A549 (cell line): ENCODE measurements at regions not wholly inside any gene's neighbourhood (a gene's known extent, or its start where the extent isn't known, plus 50 kb on each side); places are given as distances from the start of the nearest gene placed in this dataset.

Experiments used
- ATAC-seq, 2 experiments: fragments of 200-7000 bp in 1 of 2; fragments of >200 bp in 1 of 2; cut with Nextera tagmentation in 1 of 2; cut with Tn5 transposase in 1 of 2; 3 replicates each; pipeline versions ENCODE4 v1.8.0 to v1.9.1; 2018 to 2020; ENCODE audit warnings: mild to moderate bottlenecking in 1 of 2, moderate library complexity in 1 of 2
- CTCF ChIA-PET: fragments of 300-600 bp; sonication (Branson Sonifier 250); formaldehyde crosslinking; extraction: SDS; loops from one replicate; lab custom pipeline; 2021; ENCODE audit warnings: antibody characterized with exemption, inconsistent platforms; lab: Yijun Ruan, JAX
- POLR2A ChIA-PET: fragments of 350-600 bp; formaldehyde crosslinking; extraction: SDS; loops from one replicate; lab custom pipeline; 2021; ENCODE audit warnings: antibody characterized with exemption, inconsistent platforms; lab: Yijun Ruan, JAX
- DNase-seq, 2 experiments: peaks; one replicate each; pipeline versions ENCODE4 v3.0.0 to v3.0.0-alpha.2; 2011 to 2016; ENCODE audit warnings: low read depth in 1 of 2, low spot score in 1 of 2
- FAIRE-seq: peaks from 2 replicates; lab custom pipeline; 2011; peaks lifted over from hg19 to GRCh38; lab: Jason Lieb, UNC
- H3K27ac ChIP-seq, 2 experiments: fragments of >200 bp; sonication (Bioruptor Twin); formaldehyde crosslinking; 3 replicates each; pipeline ENCODE4 v1.5.1; 2016 to 2017
- H3K4me1 ChIP-seq: fragments of >200 bp; sonication (Bioruptor Twin); formaldehyde crosslinking; 3 replicates; pipeline ENCODE4 v1.6.1; 2016
- H3K4me2 ChIP-seq: fragments of >200 bp; sonication (Bioruptor Twin); formaldehyde crosslinking; 3 replicates; pipeline ENCODE4 v1.6.1; 2016
- H3K4me3 ChIP-seq: fragments of >200 bp; sonication (Bioruptor Twin); formaldehyde crosslinking; 3 replicates; pipeline ENCODE4 v1.5.1; 2016
- H3K9me3 ChIP-seq: fragments of >200 bp; sonication (Bioruptor Twin); formaldehyde crosslinking; 3 replicates; pipeline ENCODE4 v1.6.1; 2016
- CBX8 ChIP-seq: fragments of 200-600 bp; sonication (generic); IDR thresholded peaks from 2 replicates; pipeline ENCODE4 v1.6.1; 2016
- CHD2 ChIP-seq: fragments of 150-350 bp; IDR thresholded peaks from 2 replicates; pipeline ENCODE4 v1.6.1; 2014; ENCODE audit warnings: low read length; ENCODE audit not compliant: partially characterized antibody
- CHD4 ChIP-seq: fragments of 200-600 bp; sonication (generic); IDR thresholded peaks from 2 replicates; pipeline ENCODE4 v1.6.1; 2016; ENCODE audit warnings: antibody characterized with exemption, mild to moderate bottlenecking, borderline replicate concordance
- EP300 ChIP-seq, 2 experiments: fragments of >200 bp; sonication (Bioruptor Twin); formaldehyde crosslinking; IDR thresholded peaks; 2 replicates in 1 of 2; 3 replicates in 1 of 2; pipeline ENCODE4 v1.6.1; 2016 to 2017
- HDAC2 ChIP-seq: fragments of 200-600 bp; sonication (generic); IDR thresholded peaks from 2 replicates; pipeline ENCODE4 v1.6.1; 2016
- HOXB5 ChIP-seq: fragments of 250-450 bp; sonication (Bioruptor Pico); IDR thresholded peaks from 2 replicates; pipeline ENCODE4 v1.5.0; 2020; ENCODE audit warnings: mild to moderate bottlenecking, moderate library complexity
- JUN ChIP-seq, 2 experiments: fragments of >200 bp; sonication (Bioruptor Twin); formaldehyde crosslinking; IDR thresholded peaks; 2 replicates in 1 of 2; 3 replicates in 1 of 2; pipeline ENCODE4 v1.6.1; 2016 to 2017
- JUNB ChIP-seq: fragments of >200 bp; sonication (Bioruptor Twin); formaldehyde crosslinking; IDR thresholded peaks from 2 replicates; pipeline ENCODE4 v1.6.1; 2016
- KDM1A ChIP-seq: fragments of 200-600 bp; sonication (generic); IDR thresholded peaks from 2 replicates; pipeline ENCODE4 v1.6.1; 2016; ENCODE audit warnings: low read depth, mild to moderate bottlenecking
- KDM5A ChIP-seq: fragments of 200-600 bp; sonication (generic); IDR thresholded peaks from 2 replicates; pipeline ENCODE4 v1.6.1; 2016; ENCODE audit warnings: antibody characterized with exemption, mild to moderate bottlenecking
- MYC ChIP-seq: IDR thresholded peaks from 2 replicates; pipeline ENCODE4 v1.6.1; 2012; ENCODE audit warnings: mild to moderate bottlenecking, inconsistent platforms, low read length, improper control_type of control experiment, borderline replicate concordance
- NPAS2 ChIP-seq: fragments of 250-450 bp; sonication (Bioruptor Pico); IDR thresholded peaks from 2 replicates; pipeline ENCODE4 v1.8.0; 2022; ENCODE audit warnings: mild to moderate bottlenecking, moderate library complexity, borderline replicate concordance
- NR3C1 ChIP-seq: fragments of >200 bp; sonication (Bioruptor Twin); formaldehyde crosslinking; IDR thresholded peaks from 3 replicates; pipeline ENCODE4 v1.6.1; 2017
- PHF8 ChIP-seq: fragments of 200-600 bp; sonication (generic); IDR thresholded peaks from 2 replicates; pipeline ENCODE4 v1.6.1; 2016; ENCODE audit warnings: low read depth, mild to moderate bottlenecking, antibody characterized with exemption, moderate library complexity, borderline replicate concordance
- POLR2A ChIP-seq: IDR thresholded peaks from 2 replicates; pipeline ENCODE4 v1.6.1; 2012; ENCODE audit warnings: mild to moderate bottlenecking, low read length
- RCOR1 ChIP-seq: fragments of 150-350 bp; IDR thresholded peaks from 2 replicates; pipeline ENCODE4 v1.6.1; 2014; ENCODE audit warnings: antibody characterized with exemption, low read length, low read depth
- ZFP36 ChIP-seq: fragments of 450-650 bp; IDR thresholded peaks from 2 replicates; pipeline ENCODE4 v1.6.1; 2014; ENCODE audit warnings: borderline replicate concordance; ENCODE audit not compliant: partially characterized antibody
- WGBS: methylation state at CpG from one replicate; pipeline ENCODE4 v1.1.6; 2017; ENCODE audit errors: missing lambda C conversion rate; 5-methylcytosine and 5-hydroxymethylcytosine counted together
- TF ChIP-seq, protein P1 (sequence below): fragments of 250-450 bp; sonication (Bioruptor Pico); IDR thresholded peaks from 2 replicates; pipeline ENCODE4 v1.5.0; 2021; ENCODE audit warnings: mild to moderate bottlenecking, moderate library complexity, borderline replicate concordance
- TF ChIP-seq, protein P2 (sequence below): fragments of >200 bp; sonication (Bioruptor Twin); formaldehyde crosslinking; IDR thresholded peaks from 2 replicates; pipeline ENCODE4 v1.6.1; 2016
- TF ChIP-seq, protein P3 (sequence below): IDR thresholded peaks from 2 replicates; pipeline ENCODE4 v1.6.1; 2012

- DNase-seq: no peak
- 40% methylated on average over 3 of the region's 3 CpGs for WGBS
Observed at GRCh38 chr12:58656254-58657009, 263.9 kb downstream of the LRIG3 start.

GRCh38 chr12:58657190-58657589, 263.1 kb downstream of the LRIG3 start:
- ATAC-seq: no peak
- Histone ChIP-seq H3K4me3 (no peak overlapping the region), H3K4me1 (no peaks in the 10 kb centered on the region), H3K4me2 (no peak overlapping the region), H3K27ac (no peak overlapping the region), H3K9me3 (0 out of 3 replicates have a peak, but pooled peaks cover 4% of the 10 kb centered on the region)
- WGBS: 3% methylated on average over 1 of the region's 1 CpG
- FAIRE-seq: no peak
- ChIA-PET POLR2A (no interaction called here), CTCF (interaction anchor here (1.4 kb wide), 1 partner anchor 14 kb away, joined by 4 read pairs; no protein-coding TSS in a partner anchor)
- DNase-seq: no peak
- no peak for TF ChIP-seq MYC

More at GRCh38 chr12:58656254-58657009, 263.9 kb downstream of the LRIG3 start:
- Histone ChIP-seq H3K4me1 (no peaks in the 10 kb centered on the region), H3K9me3 (0 out of 3 replicates have a peak, but pooled peaks cover 4% of the 10 kb centered on the region), H3K4me2 (no peak overlapping the region), H3K4me3 (no peak overlapping the region), H3K27ac (no peak overlapping the region)
- no peak for TF ChIP-seq NPAS2
- TF ChIP-seq, protein P1, sequence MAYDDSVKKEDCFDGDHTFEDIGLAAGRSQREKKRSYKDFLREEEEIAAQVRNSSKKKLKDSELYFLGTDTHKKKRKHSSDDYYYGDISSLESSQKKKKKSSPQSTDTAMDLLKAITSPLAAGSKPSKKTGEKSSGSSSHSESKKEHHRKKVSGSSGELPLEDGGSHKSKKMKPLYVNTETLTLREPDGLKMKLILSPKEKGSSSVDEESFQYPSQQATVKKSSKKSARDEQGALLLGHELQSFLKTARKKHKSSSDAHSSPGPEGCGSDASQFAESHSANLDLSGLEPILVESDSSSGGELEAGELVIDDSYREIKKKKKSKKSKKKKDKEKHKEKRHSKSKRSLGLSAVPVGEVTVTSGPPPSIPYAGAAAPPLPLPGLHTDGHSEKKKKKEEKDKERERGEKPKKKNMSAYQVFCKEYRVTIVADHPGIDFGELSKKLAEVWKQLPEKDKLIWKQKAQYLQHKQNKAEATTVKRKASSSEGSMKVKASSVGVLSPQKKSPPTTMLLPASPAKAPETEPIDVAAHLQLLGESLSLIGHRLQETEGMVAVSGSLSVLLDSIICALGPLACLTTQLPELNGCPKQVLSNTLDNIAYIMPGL: no peak
- no peak for TF ChIP-seq RCOR1
- TF ChIP-seq KDM1A: no peak
- TF ChIP-seq CHD2: no peak
- no peak for TF ChIP-seq EP300 (IDR thresholded peaks at IDR 0.05)
- no peak for TF ChIP-seq ZFP36
- TF ChIP-seq NR3C1: no peak
- TF ChIP-seq JUNB: no peak
- no peak for TF ChIP-seq HOXB5
- no peak for TF ChIP-seq POLR2A
- no peak for FAIRE-seq
- ATAC-seq: no peak
- ChIA-PET CTCF (interaction anchor here (0.6 kb wide), 1 partner anchor 39 kb away, joined by 3 read pairs; no protein-coding TSS in a partner anchor), POLR2A (no interaction called here)

- H3K4me1 ChIP-seq: no peaks in the 10 kb centered on the region
- 44% methylated on average over 2 of the region's 2 CpGs for WGBS
- DNase-seq (no peak), ATAC-seq (no peak), FAIRE-seq (no peak)
- H3K27ac ChIP-seq: no peak overlapping the region
- ChIA-PET CTCF (interaction anchor here (1.1 kb wide), 2 partner anchors 9 to 449 kb away, joined by 3 to 4 read pairs; no protein-coding TSS in a partner anchor), POLR2A (no interaction called here)
- no peak overlapping the region for H3K4me3 ChIP-seq
- no peak overlapping the region for H3K4me2 ChIP-seq
- TF ChIP-seq KDM5A: no peak
- H3K9me3 ChIP-seq: no peaks in the 10 kb centered on the region
Observed at GRCh38 chr12:58665375-58665774, 254.9 kb downstream of the LRIG3 start.

DNA sequence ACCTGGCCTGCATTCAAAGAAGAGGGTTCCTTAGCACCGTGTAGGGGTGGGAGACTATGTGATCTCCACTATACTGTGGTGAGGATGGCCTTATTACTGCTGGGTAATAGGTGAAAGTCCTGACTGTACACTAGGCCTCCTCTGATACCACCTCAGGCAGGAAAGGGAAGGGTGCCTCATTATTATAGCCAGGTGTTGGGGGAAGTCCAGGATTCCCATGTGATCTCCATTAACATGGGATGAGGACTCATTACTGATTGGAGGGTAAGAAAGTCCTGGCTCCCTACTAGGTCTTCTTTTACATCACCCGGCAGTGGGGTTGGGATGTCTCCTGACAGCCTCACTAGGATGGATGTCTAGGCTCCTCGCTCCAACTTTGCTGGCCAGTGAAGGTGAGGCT, 252.1 kb downstream of the LRIG3 start:
- FAIRE-seq (no peak), DNase-seq (no peak), ATAC-seq (no peak)
- Histone ChIP-seq H3K4me3 (no peak overlapping the region), H3K4me2 (no peak overlapping the region), H3K9me3 (no peaks in the 10 kb centered on the region), H3K27ac (no peak overlapping the region), H3K4me1 (no peaks in the 10 kb centered on the region)
- POLR2A ChIA-PET: no interaction called here
- TF ChIP-seq CBX8 (no peak), NPAS2 (no peak), KDM1A (no peak), JUN (IDR thresholded peaks at IDR 0.05) (no peak), CHD4 (no peak), PHF8 (no peak), HDAC2 (no peak)
- TF ChIP-seq, protein P2, sequence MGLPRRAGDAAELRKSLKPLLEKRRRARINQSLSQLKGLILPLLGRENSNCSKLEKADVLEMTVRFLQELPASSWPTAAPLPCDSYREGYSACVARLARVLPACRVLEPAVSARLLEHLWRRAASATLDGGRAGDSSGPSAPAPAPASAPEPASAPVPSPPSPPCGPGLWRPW: no peak
- TF ChIP-seq, protein P3, sequence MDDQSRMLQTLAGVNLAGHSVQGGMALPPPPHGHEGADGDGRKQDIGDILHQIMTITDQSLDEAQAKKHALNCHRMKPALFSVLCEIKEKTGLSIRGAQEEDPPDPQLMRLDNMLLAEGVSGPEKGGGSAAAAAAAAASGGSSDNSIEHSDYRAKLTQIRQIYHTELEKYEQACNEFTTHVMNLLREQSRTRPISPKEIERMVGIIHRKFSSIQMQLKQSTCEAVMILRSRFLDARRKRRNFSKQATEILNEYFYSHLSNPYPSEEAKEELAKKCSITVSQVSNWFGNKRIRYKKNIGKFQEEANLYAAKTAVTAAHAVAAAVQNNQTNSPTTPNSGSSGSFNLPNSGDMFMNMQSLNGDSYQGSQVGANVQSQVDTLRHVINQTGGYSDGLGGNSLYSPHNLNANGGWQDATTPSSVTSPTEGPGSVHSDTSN: no peak
- CTCF ChIA-PET: no interaction called here
- WGBS: 53% methylated on average over 3 of the region's 3 CpGs
